ENCODE measurements at regions not wholly inside any gene's neighbourhood (a gene's known extent, or its start where the extent isn't known, plus 50 kb on each side); places are given as distances from the start of the nearest gene placed in this dataset.
A peak's percentile ranks its signal among the peaks of the same experiment; 100 is the strongest.

- dilution Hi-C loops (cut with MboI; ENCODE audit: extremely low pct_ligation_motif_present, low sequenced_read_pairs) (no loop called here), intact Hi-C loops (cut with micrococcal nuclease) (no loop called here)
- no peaks in the 10 kb centered on the region for H3K9me1 ChIP-seq (replicated peaks; ENCODE audit: control insufficient read depth, extremely low read depth, insufficient read depth, low read length)
- no peak for TF ChIP-seq JUN (IDR thresholded peaks at IDR 0.05; ENCODE audit: borderline replicate concordance, insufficient read depth, insufficient read length, low read depth)
- no peak for TF ChIP-seq FOS (IDR thresholded peaks at IDR 0.05; ENCODE audit: borderline replicate concordance, insufficient read depth, low read length)
- TF ChIP-seq MAX (IDR thresholded peaks at IDR 0.05; ENCODE audit: insufficient read depth, insufficient read length) = no peak
- TF ChIP-seq MYC (IDR thresholded peaks at IDR 0.05; ENCODE audit: low read depth, low read length) = no peak
- TF ChIP-seq EZH2 (IDR thresholded peaks at IDR 0.05; ENCODE audit: borderline replicate concordance, low read depth, low read length, severe bottlenecking) = no peak
- no peak for TF ChIP-seq POLR2AphosphoS5 (IDR thresholded peaks at IDR 0.05; ENCODE audit: insufficient read depth, low read depth, low read length)
- TF ChIP-seq POLR2A (IDR thresholded peaks at IDR 0.05; ENCODE audit: low read depth, low read length) = no peak
- TF ChIP-seq CTCF (IDR thresholded peaks at IDR 0.05; ENCODE audit: extremely low read depth in 1 of 2, insufficient read depth in 1 of 2, low read depth in 1 of 2, low read length in 2 of 2) = no peak
- TF ChIP-seq GATA2 (IDR thresholded peaks at IDR 0.05; ENCODE audit: insufficient read depth, insufficient read length, low read depth, low read length) = no peak
- CTCF ChIA-PET = no interaction called here
- no peak overlapping the region for H3K4me3 ChIP-seq (replicated peaks in 1 of 3; ENCODE audit: insufficient read depth in 1 of 3, low read depth in 1 of 3, low read length in 3 of 3)
- no peaks in the 10 kb centered on the region for H4K20me1 ChIP-seq (replicated peaks; ENCODE audit: control insufficient read depth, extremely low read depth, insufficient read depth, low read length)
- no peaks in the 10 kb centered on the region for H3K79me2 ChIP-seq (ENCODE audit: control insufficient read depth, insufficient read depth, low read length)
- H3K4me1 ChIP-seq (ENCODE audit: control insufficient read depth, extremely low read depth, insufficient read depth, low read length) = no peaks in the 10 kb centered on the region
- POLR2A ChIA-PET = no interaction called here
- FAIRE-seq = peak; percentile 28
- peak; percentile 9 for DNase-seq (ENCODE audit: low read depth, low spot score)
- no peak overlapping the region for H3K27ac ChIP-seq (ENCODE audit: insufficient read depth, low read depth, low read length)
- no peaks in the 10 kb centered on the region for H3K9me3 ChIP-seq (replicated peaks; ENCODE audit: control insufficient read depth, insufficient read depth, low read length)
- BruUV-seq (replicated peaks) = no TSS peak
- no peaks in the 10 kb centered on the region for H3K36me3 ChIP-seq (ENCODE audit: control insufficient read depth in 2 of 2, extremely low read depth in 1 of 2, insufficient read depth in 2 of 2, low read length in 2 of 2)
- H3K27me3 ChIP-seq (ENCODE audit: control insufficient read depth in 2 of 2, insufficient read depth in 2 of 2, low read length in 2 of 2) = no peaks in the 10 kb centered on the region
- H3K9ac ChIP-seq (replicated peaks; ENCODE audit: extremely low read depth, insufficient read depth, low read length) = no peak overlapping the region
- H3K4me2 ChIP-seq (ENCODE audit: insufficient read depth, low read length) = no peak overlapping the region
- no peak overlapping the region for H2AFZ ChIP-seq (ENCODE audit: low read depth, low read length)
Observed at GRCh38 chr12:67394550-67394949, 125.4 kb downstream of the CAND1 start.
